H1 (cell line): ENCODE measurements at regions not wholly inside any gene's neighbourhood (a gene's known extent, or its start where the extent isn't known, plus 50 kb on each side); places are given as distances from the start of the nearest gene placed in this dataset.

Experiments
- CTCF ChIA-PET: fragments of 300-600 bp; sonication (Branson Sonifier 250); formaldehyde crosslinking; loops from one replicate; lab custom pipeline; 2021; ENCODE audit not compliant: partially characterized antibody; lab: Charles Lee
- POLR2A ChIA-PET: fragments of 300-600 bp; sonication (Branson Sonifier 250); formaldehyde crosslinking; loops from one replicate; lab custom pipeline; 2021; ENCODE audit warnings: inconsistent platforms; ENCODE audit not compliant: partially characterized antibody; lab: Charles Lee
- DNase-seq, 2 experiments: peaks; one replicate each; pipeline versions ENCODE4 v3.0.0 to v3.0.0-alpha.2; 2010 to 2022; ENCODE audit warnings: low spot score in 2 of 2, low read depth in 1 of 2, mixed read lengths in 1 of 2
- FAIRE-seq: peaks from 2 replicates; lab custom pipeline; 2011; peaks lifted over from hg19 to GRCh38; lab: Jason Lieb, UNC
- H2AFZ ChIP-seq: 2 replicates; pipeline ENCODE4 v1.8.1; 2012; ENCODE audit warnings: low read length, inconsistent platforms
- H2AK5ac ChIP-seq: 2 replicates; pipeline ENCODE4 v1.6.1; 2013; ENCODE audit warnings: low read depth, low read length
- H2BK120ac ChIP-seq: replicated peaks from 2 replicates; pipeline ENCODE3; 2013; ENCODE audit warnings: low read depth, low read length, inconsistent platforms
- H2BK12ac ChIP-seq: 2 replicates; pipeline ENCODE4 v1.6.1; 2013; ENCODE audit warnings: low read depth, low read length
- H2BK15ac ChIP-seq: 2 replicates; pipeline ENCODE4 v1.6.1; 2013; ENCODE audit warnings: low read length
- H2BK20ac ChIP-seq: 2 replicates; pipeline ENCODE4 v1.6.1; 2013; ENCODE audit warnings: low read length
- H2BK5ac ChIP-seq: 2 replicates; pipeline ENCODE4 v1.6.1; 2013; ENCODE audit warnings: low read depth, low read length
- H3K14ac ChIP-seq: 2 replicates; pipeline ENCODE4 v1.6.1; 2013; ENCODE audit warnings: inconsistent platforms; ENCODE audit not compliant: insufficient read length
- H3K18ac ChIP-seq: 2 replicates; pipeline ENCODE4 v1.6.1; 2013; ENCODE audit warnings: low read length; ENCODE audit errors: extremely low read depth
- H3K23ac ChIP-seq: 2 replicates; pipeline ENCODE4 v1.6.1; 2013; ENCODE audit warnings: inconsistent platforms; ENCODE audit not compliant: insufficient read length
- H3K23me2 ChIP-seq: 2 replicates; pipeline ENCODE4 v1.6.1; 2013; ENCODE audit warnings: low read depth, low read length
- H3K27ac ChIP-seq: 2 replicates; pipeline ENCODE4 v1.6.1; 2011; ENCODE audit warnings: low read depth, low read length, inconsistent platforms
- H3K27me3 ChIP-seq, 4 experiments: replicated peaks in 1 of 4; 1 replicate in 1 of 4; 2 replicates in 3 of 4; pipeline versions ENCODE4 v1.6.1 to v1.8.1; 2011 to 2013; ENCODE audit warnings: low read length in 3 of 4, mild to moderate bottlenecking in 3 of 4, inconsistent platforms in 2 of 4, mixed read lengths in 2 of 4, moderate library complexity in 1 of 4; ENCODE audit not compliant: control insufficient read depth in 3 of 4, insufficient read depth in 3 of 4; ENCODE audit errors: extremely low read depth in 1 of 4
- H3K36me3 ChIP-seq, 4 experiments: 2 replicates each; pipeline versions ENCODE4 v1.6.1 to v1.8.1; 2011 to 2013; ENCODE audit warnings: mild to moderate bottlenecking in 4 of 4, low read length in 3 of 4, moderate library complexity in 2 of 4, control low read depth in 1 of 4, inconsistent platforms in 1 of 4; ENCODE audit not compliant: insufficient read depth in 4 of 4, control insufficient read depth in 2 of 4
- H3K4ac ChIP-seq: replicated peaks from 2 replicates; pipeline ENCODE3; 2013; ENCODE audit warnings: low read length, low read depth, mixed read lengths, inconsistent platforms; ENCODE audit not compliant: insufficient read length
- H3K4me1 ChIP-seq, 4 experiments: replicated peaks in 1 of 4; 1 replicate in 1 of 4; 2 replicates in 3 of 4; pipeline versions ENCODE4 v1.6.1 to v1.8.1; 2011 to 2013; ENCODE audit warnings: low read length in 3 of 4, inconsistent platforms in 2 of 4, mixed read lengths in 1 of 4; ENCODE audit not compliant: insufficient read depth in 4 of 4, control insufficient read depth in 3 of 4
- H3K4me2 ChIP-seq, 2 experiments: 2 replicates each; pipeline versions ENCODE4 v1.6.1 to v1.8.1; 2011 to 2013; ENCODE audit warnings: low read depth in 2 of 2, low read length in 2 of 2, control low read depth in 1 of 2, inconsistent platforms in 1 of 2, mild to moderate bottlenecking in 1 of 2; ENCODE audit not compliant: insufficient read depth in 1 of 2
- H3K4me3 ChIP-seq, 4 experiments: fragments of 200-600, 300-600 bp in 1 of 4; sonication (generic), shearing (Covaris generic), sonication (Bioruptor Twin) in 1 of 4; 2 replicates each; pipeline versions ENCODE4 v1.5.1 to v1.8.1; 2011 to 2016; ENCODE audit warnings: low read length in 4 of 4, low read depth in 3 of 4, control low read depth in 2 of 4, inconsistent platforms in 2 of 4, mild to moderate bottlenecking in 2 of 4, mixed read lengths in 1 of 4, moderate library complexity in 1 of 4; ENCODE audit not compliant: insufficient read depth in 2 of 4; ENCODE audit errors: extremely low read depth in 1 of 4
- H3K56ac ChIP-seq: replicated peaks from 2 replicates; pipeline ENCODE3; 2013; ENCODE audit warnings: low read depth, mild to moderate bottlenecking, mixed read lengths, low read length, inconsistent platforms; ENCODE audit not compliant: insufficient read length
- H3K79me1 ChIP-seq: 2 replicates; pipeline ENCODE4 v1.6.1; 2013; ENCODE audit warnings: low read depth, low read length, control low read depth
- H3K79me2 ChIP-seq, 2 experiments: 2 replicates each; pipeline versions ENCODE4 v1.6.1 to v1.8.1; 2012 to 2013; ENCODE audit warnings: low read length in 2 of 2, mild to moderate bottlenecking in 2 of 2, inconsistent platforms in 1 of 2; ENCODE audit not compliant: insufficient read depth in 2 of 2, control insufficient read depth in 1 of 2
- H3K9ac ChIP-seq, 4 experiments: replicated peaks in 1 of 4; 1 replicate in 1 of 4; 2 replicates in 3 of 4; pipeline versions ENCODE4 v1.6.1 to v1.8.1; 2011 to 2013; ENCODE audit warnings: low read depth in 3 of 4, low read length in 3 of 4, control low read depth in 2 of 4, mild to moderate bottlenecking in 2 of 4, moderate library complexity in 2 of 4, inconsistent platforms in 1 of 4; ENCODE audit errors: extremely low read depth in 1 of 4
- H3K9me3 ChIP-seq, 2 experiments: 2 replicates each; pipeline versions ENCODE4 v1.6.1 to v1.8.1; 2012 to 2013; ENCODE audit warnings: mild to moderate bottlenecking in 2 of 2, moderate library complexity in 2 of 2, control low read depth in 1 of 2, inconsistent platforms in 1 of 2, low read depth in 1 of 2, low read length in 1 of 2, mixed read lengths in 1 of 2; ENCODE audit not compliant: insufficient read depth in 2 of 2
- H4K20me1 ChIP-seq, 2 experiments: replicated peaks in 1 of 2; 2 replicates each; pipeline versions ENCODE3 to v1.8.1; 2011 to 2013; ENCODE audit warnings: inconsistent platforms in 2 of 2, low read length in 2 of 2, mild to moderate bottlenecking in 1 of 2; ENCODE audit not compliant: insufficient read depth in 2 of 2, control insufficient read depth in 1 of 2
- H4K5ac ChIP-seq: 2 replicates; pipeline ENCODE4 v1.6.1; 2013; ENCODE audit warnings: low read length, low read depth, mixed read lengths, inconsistent platforms; ENCODE audit not compliant: insufficient read length
- H4K8ac ChIP-seq: 2 replicates; pipeline ENCODE4 v1.8.0; 2013; ENCODE audit warnings: mild to moderate bottlenecking, moderate library complexity, low read length, inconsistent platforms; ENCODE audit not compliant: insufficient read depth; ENCODE audit errors: extremely low read depth
- H4K91ac ChIP-seq: replicated peaks from 2 replicates; pipeline ENCODE3; 2013; ENCODE audit warnings: low read length, mixed read lengths, inconsistent platforms; ENCODE audit not compliant: insufficient read length
- CEBPB ChIP-seq: IDR thresholded peaks from 2 replicates; pipeline ENCODE4 v1.6.1; 2012; ENCODE audit warnings: low read depth, low read length
- CREB1 ChIP-seq: IDR thresholded peaks from 2 replicates; pipeline ENCODE4 v1.6.1; 2012; ENCODE audit warnings: inconsistent platforms
- EZH2 ChIP-seq: fragments of 200-600 bp; sonication (generic); IDR thresholded peaks from 2 replicates; pipeline ENCODE4 v1.7.1; 2012; ENCODE audit warnings: low read depth, mild to moderate bottlenecking, moderate library complexity, low read length, inconsistent platforms; ENCODE audit not compliant: severe bottlenecking
- NRF1 ChIP-seq: IDR thresholded peaks from 2 replicates; pipeline ENCODE4 v1.6.1; 2011; ENCODE audit warnings: mild to moderate bottlenecking, low read depth, low read length, improper control_type of control experiment
- RBBP5 ChIP-seq: IDR thresholded peaks from 2 replicates; pipeline ENCODE4 v1.7.1; 2012; ENCODE audit warnings: low read depth, mild to moderate bottlenecking, inconsistent platforms, low read length, moderate library complexity, borderline replicate concordance
- RNF2 ChIP-seq: fragments of 200-900, 300-1000 bp; sonication (generic); IDR thresholded peaks from 2 replicates; pipeline ENCODE4 v1.7.1; 2016; ENCODE audit warnings: borderline replicate concordance, low read depth, mild to moderate bottlenecking, antibody characterized with exemption, low read length; ENCODE audit not compliant: poor library complexity, severe bottlenecking; ENCODE audit errors: missing control alignments
- SAP30 ChIP-seq: fragments of 300-600 bp; sonication (generic); IDR thresholded peaks from 2 replicates; pipeline ENCODE4 v1.7.1; 2012; ENCODE audit warnings: low read length, moderate library complexity, mild to moderate bottlenecking, inconsistent platforms; ENCODE audit not compliant: insufficient read depth, insufficient replicate concordance
- SRF ChIP-seq: IDR thresholded peaks from 2 replicates; pipeline ENCODE4 v1.6.1; 2011; ENCODE audit warnings: mild to moderate bottlenecking, low read depth, low read length, moderate library complexity
- WGBS, 2 experiments: shearing (Covaris generic) in 1 of 2; methylation state at CpG; one replicate each; pipeline versions ENCODE4 v1.1.6 to v1.1.7; 2013 to 2015; ENCODE audit warnings: low lambda C conversion rate in 2 of 2, mixed read lengths in 2 of 2, inconsistent platforms in 1 of 2, low coverage in 1 of 2, missing lambda C conversion rate in 1 of 2; ENCODE audit not compliant: insufficient replicate concordance in 2 of 2, insufficient coverage in 1 of 2, insufficient read length in 1 of 2; ENCODE audit errors: extremely low coverage in 1 of 2, missing lambda C conversion rate in 1 of 2; 5-methylcytosine and 5-hydroxymethylcytosine counted together

DNA sequence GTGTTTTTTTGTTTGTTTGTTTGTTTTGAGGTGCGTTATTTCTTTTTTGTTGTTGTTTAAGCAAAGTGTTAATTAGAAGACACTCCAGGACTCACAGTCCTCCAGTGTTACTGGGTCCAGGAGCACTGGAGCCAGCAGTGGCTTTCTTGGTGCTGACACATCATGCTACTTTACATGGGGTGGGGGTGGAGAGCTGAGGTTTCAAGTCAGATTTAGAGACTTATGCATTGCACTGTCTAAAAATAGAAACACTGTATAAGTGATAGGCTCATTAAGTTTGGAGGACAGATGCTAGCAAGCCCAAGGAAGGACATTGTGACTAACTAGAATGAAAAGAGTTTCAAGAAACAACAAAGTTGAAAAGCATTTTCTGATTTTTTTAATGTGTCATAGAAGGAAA is 2209.2 kb downstream of the MAT2B start:
- H3K14ac ChIP-seq, result no peak overlapping the region
- FAIRE-seq, result no peak
- no peak overlapping the region for H2BK20ac ChIP-seq
- 90% methylated on average over 1 of the region's 1 CpG; no CpG with 5 or more reads in 1 of the 2 experiments for whole genome bisulfite sequencing, 2 experiments
- no peak overlapping the region for H4K5ac ChIP-seq
- H3K79me2 ChIP-seq, result no peaks in the 10 kb centered on the region
- DNase-seq, result no peak
- H3K4me2 ChIP-seq, result no peak overlapping the region
- no peaks in the 10 kb centered on the region for H3K36me3 ChIP-seq
- no peak overlapping the region for H2BK15ac ChIP-seq
- no peaks in the 10 kb centered on the region for H3K23me2 ChIP-seq
- no peaks in the 10 kb centered on the region for H4K20me1 ChIP-seq
- no peak overlapping the region for H3K56ac ChIP-seq
- no peaks in the 10 kb centered on the region for H3K79me1 ChIP-seq
- ChIA-PET POLR2A (interaction anchor here (0.6 kb wide), 1 partner anchor 625 kb away, joined by 3 read pairs; no protein-coding TSS in a partner anchor), CTCF (no interaction called here)
- TF ChIP-seq CEBPB, result no peak
- TF ChIP-seq EZH2, result no peak
- TF ChIP-seq NRF1, result no peak
- no peak for TF ChIP-seq RNF2
- no peak for TF ChIP-seq RBBP5
- TF ChIP-seq SAP30, result no peak
- no peak for TF ChIP-seq CREB1
- TF ChIP-seq SRF, result no peak
- H2BK12ac ChIP-seq, result no peak overlapping the region
- no peaks in the 10 kb centered on the region for H3K27me3 ChIP-seq
- no peak overlapping the region for H3K27ac ChIP-seq
- no peak overlapping the region for H3K9ac ChIP-seq
- no peak overlapping the region for H2AK5ac ChIP-seq
- H2BK5ac ChIP-seq, result no peak overlapping the region
- H3K23ac ChIP-seq, result no peak overlapping the region
- no peak overlapping the region for H4K8ac ChIP-seq
- no peak overlapping the region for H2AFZ ChIP-seq
- H4K91ac ChIP-seq, result no peak overlapping the region
- peaks cover 0 to 4% (median under 1%) of the 10 kb centered on the region in 4 experiments; a peak in 3 of 7 replicates for H3K4me1 ChIP-seq
- no peaks in the 10 kb centered on the region for H3K9me3 ChIP-seq
- no peak overlapping the region for H2BK120ac ChIP-seq
- H3K4me3 ChIP-seq, result no peak overlapping the region
- no peak overlapping the region for H3K4ac ChIP-seq
- no peak overlapping the region for H3K18ac ChIP-seq
